ENCODE measurements at regions not wholly inside any gene's neighbourhood (a gene's known extent, or its start where the extent isn't known, plus 50 kb on each side); places are given as distances from the start of the nearest gene placed in this dataset.

- H3K27ac ChIP-seq = no peak overlapping the region
- DNase-seq (ENCODE audit: low read depth, low spot score) = no peak
These were observed 64.2 kb upstream of the TNRC6C start for GRCh38 chr17:77894126-77894956.

- DNase-seq (ENCODE audit: low read depth, low spot score) = no peak
- no peak overlapping the region for H3K27ac ChIP-seq
These were observed 60.7 kb upstream of the TNRC6C start for GRCh38 chr17:77897741-77898301.

GRCh38 chr17:77898521-77899434, 59.7 kb upstream of the TNRC6C start:
- no peak for DNase-seq (ENCODE audit: low read depth, low spot score)
- no peak overlapping the region for H3K27ac ChIP-seq

GRCh38 chr17:77899498-77899897, 59.0 kb upstream of the TNRC6C start:
- H3K27ac ChIP-seq = no peak overlapping the region
- no peak for DNase-seq (ENCODE audit: low read depth, low spot score)

GRCh38 chr17:77901481-77901880, 57.0 kb upstream of the TNRC6C start:
- no peak for DNase-seq (ENCODE audit: low read depth, low spot score)
- H3K27ac ChIP-seq = no peak overlapping the region

- no peak for DNase-seq (ENCODE audit: low read depth, low spot score)
- H3K27ac ChIP-seq = no peak overlapping the region
These were observed 53.2 kb upstream of the TNRC6C start for GRCh38 chr17:77905266-77905665.

GRCh38 chr17:77905766-77906165, 52.7 kb upstream of the TNRC6C start:
- H3K27ac ChIP-seq = no peak overlapping the region
- no peak for DNase-seq (ENCODE audit: low read depth, low spot score)

GRCh38 chr17:77906377-77906871, 52.1 kb upstream of the TNRC6C start:
- no peak overlapping the region for H3K27ac ChIP-seq
- no peak for DNase-seq (ENCODE audit: low read depth, low spot score)

- no peak for DNase-seq (ENCODE audit: low read depth, low spot score)
- H3K27ac ChIP-seq = no peak overlapping the region
These were observed 50.7 kb upstream of the TNRC6C start for GRCh38 chr17:77907497-77908461.

GRCh38 chr17:77908501-77908900, 50.0 kb upstream of the TNRC6C start:
- no peak for DNase-seq (ENCODE audit: low read depth, low spot score)
- H3K27ac ChIP-seq = no peak overlapping the region
